Peyer's patch (tissue), 4 donors: ENCODE measurements at regions not wholly inside any gene's neighbourhood (a gene's known extent, or its start where the extent isn't known, plus 50 kb on each side); places are given as distances from the start of the nearest gene placed in this dataset.

Experiments
- POLR2A ChIP-seq, 2 donors: fragments of 450-650 bp; IDR thresholded peaks; one replicate each; pipeline ENCODE4 v1.5.1; 2017; ENCODE audit warnings: antibody characterized with exemption in 2 of 2, mild to moderate bottlenecking in 2 of 2, moderate library complexity in 2 of 2
- TF ChIP-seq, protein P1 (sequence below), 6 experiments: fragments of 450-650 bp in 4 of 6; fragments of 200-600 bp in 2 of 6; sonication (generic) in 1 of 6; IDR thresholded peaks; one replicate each; pipeline ENCODE4 v1.5.1; 2017 to 2019; ENCODE audit warnings: antibody characterized with exemption in 6 of 6, mild to moderate bottlenecking in 3 of 6, moderate library complexity in 1 of 6

DNA sequence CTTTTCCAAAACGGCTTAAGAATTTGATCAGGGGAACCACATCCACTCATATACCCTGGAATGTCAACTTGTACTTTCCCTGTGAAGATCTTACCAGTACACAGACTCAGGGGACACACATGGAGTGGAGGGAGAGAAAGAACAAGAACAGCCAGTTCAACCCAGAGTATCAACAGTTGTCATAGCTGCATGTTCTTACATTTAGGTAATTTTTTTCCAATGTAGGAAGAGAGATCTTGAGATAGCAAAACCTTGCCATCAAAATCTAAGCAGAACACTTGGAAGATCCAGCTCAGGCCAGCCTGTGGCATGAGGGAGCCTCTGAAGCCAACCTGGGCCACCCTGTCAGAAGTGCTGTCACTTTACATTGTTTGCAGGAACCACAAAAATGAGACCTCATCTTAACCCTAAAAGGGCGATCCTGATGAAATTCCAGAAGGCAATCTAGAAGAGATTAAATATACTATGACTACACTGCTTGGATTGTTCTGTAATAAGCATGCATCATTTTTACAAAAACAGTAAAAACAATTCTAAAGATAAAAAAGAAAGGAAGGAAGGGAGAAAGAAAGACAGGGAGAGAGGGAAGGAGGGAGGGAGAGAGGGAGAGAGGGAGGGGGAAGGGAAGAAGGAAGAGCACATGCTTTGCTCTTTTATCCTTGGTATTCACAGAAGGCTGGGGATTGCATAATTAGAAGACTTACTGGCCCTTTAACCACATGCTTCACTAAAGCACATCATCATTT is 124.7 kb upstream of the TCF21 start:
- TF ChIP-seq, protein P1, sequence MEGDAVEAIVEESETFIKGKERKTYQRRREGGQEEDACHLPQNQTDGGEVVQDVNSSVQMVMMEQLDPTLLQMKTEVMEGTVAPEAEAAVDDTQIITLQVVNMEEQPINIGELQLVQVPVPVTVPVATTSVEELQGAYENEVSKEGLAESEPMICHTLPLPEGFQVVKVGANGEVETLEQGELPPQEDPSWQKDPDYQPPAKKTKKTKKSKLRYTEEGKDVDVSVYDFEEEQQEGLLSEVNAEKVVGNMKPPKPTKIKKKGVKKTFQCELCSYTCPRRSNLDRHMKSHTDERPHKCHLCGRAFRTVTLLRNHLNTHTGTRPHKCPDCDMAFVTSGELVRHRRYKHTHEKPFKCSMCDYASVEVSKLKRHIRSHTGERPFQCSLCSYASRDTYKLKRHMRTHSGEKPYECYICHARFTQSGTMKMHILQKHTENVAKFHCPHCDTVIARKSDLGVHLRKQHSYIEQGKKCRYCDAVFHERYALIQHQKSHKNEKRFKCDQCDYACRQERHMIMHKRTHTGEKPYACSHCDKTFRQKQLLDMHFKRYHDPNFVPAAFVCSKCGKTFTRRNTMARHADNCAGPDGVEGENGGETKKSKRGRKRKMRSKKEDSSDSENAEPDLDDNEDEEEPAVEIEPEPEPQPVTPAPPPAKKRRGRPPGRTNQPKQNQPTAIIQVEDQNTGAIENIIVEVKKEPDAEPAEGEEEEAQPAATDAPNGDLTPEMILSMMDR (IDR thresholded peaks at IDR 0.05), result no peak
- TF ChIP-seq POLR2A (IDR thresholded peaks at IDR 0.05), result no peak
